ENCODE measurements at regions not wholly inside any gene's neighbourhood (a gene's known extent, or its start where the extent isn't known, plus 50 kb on each side); places are given as distances from the start of the nearest gene placed in this dataset.

- TF ChIP-seq ZNF462 (CRISPR knock-in tag; IDR thresholded peaks at IDR 0.05): no peak
- no peak for TF ChIP-seq CREB1 (CRISPR knock-in tag; IDR thresholded peaks at IDR 0.05; ENCODE audit: low read depth)
Measured at GRCh38 chr10:106302961-106303360, 861.5 kb downstream of the SORCS1 start (continued).

DNA sequence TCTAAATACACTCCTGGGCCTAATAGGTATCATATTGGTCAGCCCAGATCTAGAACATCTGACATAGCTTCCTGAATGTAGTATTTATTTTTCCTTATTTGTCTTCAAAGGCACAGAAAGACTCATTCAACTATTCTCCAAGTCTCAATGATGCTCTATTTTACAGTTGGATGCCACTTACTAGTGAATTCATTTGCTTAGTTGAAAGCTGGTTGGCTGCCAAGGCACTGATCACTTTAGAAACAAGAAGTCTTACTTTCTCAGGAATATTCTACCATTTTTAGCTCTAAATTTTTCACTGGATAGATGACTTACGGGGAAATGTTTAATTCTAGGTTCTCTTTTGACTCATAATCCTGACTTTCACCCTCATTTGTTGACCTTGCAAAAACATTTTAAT, 863.4 kb downstream of the SORCS1 start:
- H3K4me3 ChIP-seq: no peak overlapping the region
- H3K36me3 ChIP-seq (ENCODE audit: insufficient read depth): no peaks in the 10 kb centered on the region
- no peak for DNase-seq (ENCODE audit: low spot score)
- H3F3A ChIP-seq (replicated peaks; ENCODE audit: low read depth): no peaks in the 10 kb centered on the region
- H3K9me2 ChIP-seq (ENCODE audit: insufficient read depth): no peaks in the 10 kb centered on the region
- no peak for ATAC-seq
- no peak overlapping the region for H2AFZ ChIP-seq
- no peaks in the 10 kb centered on the region for H4K20me1 ChIP-seq (replicated peaks; ENCODE audit: insufficient read depth)
- no peaks in the 10 kb centered on the region for H3K4me1 ChIP-seq (ENCODE audit: insufficient read depth)
- Mint-ChIP-seq H3K9me3 (no peaks in the 10 kb centered on the region), H3K36me3 (ENCODE audit: low read depth) (no peaks in the 10 kb centered on the region), H3K27me3 (ENCODE audit: insufficient read depth, low read depth, poor library complexity) (no peaks in the 10 kb centered on the region), H3K27ac (no peak overlapping the region), H3K4me3 (no peak overlapping the region), H3K4me1 (no peaks in the 10 kb centered on the region)
- H3K4me2 ChIP-seq: no peak overlapping the region
- no peak overlapping the region for H3K27ac ChIP-seq (ENCODE audit: low read depth)
- H3K27me3 ChIP-seq (ENCODE audit: insufficient read depth): no peaks in the 10 kb centered on the region
- H3K79me2 ChIP-seq (replicated peaks; ENCODE audit: insufficient read depth): no peaks in the 10 kb centered on the region
- no peak for TF ChIP-seq ZNF462 (CRISPR knock-in tag; IDR thresholded peaks at IDR 0.05)
- no peak for TF ChIP-seq EZH2phosphoT487 (IDR thresholded peaks at IDR 0.05; ENCODE audit: unreplicated experiment)
- TF ChIP-seq POLR2AphosphoS5 (IDR thresholded peaks at IDR 0.05; ENCODE audit: low read depth): no peak
- no peak for TF ChIP-seq EZH2 (IDR thresholded peaks at IDR 0.05; ENCODE audit: low read depth, unreplicated experiment)
- no peak for TF ChIP-seq STAT1 (IDR thresholded peaks at IDR 0.05; ENCODE audit: unreplicated experiment)
- TF ChIP-seq ZNF114 (CRISPR knock-in tag; IDR thresholded peaks at IDR 0.05): no peak
- no peak for TF ChIP-seq CREB1 (CRISPR knock-in tag; IDR thresholded peaks at IDR 0.05; ENCODE audit: low read depth)
- TF ChIP-seq CTCF (conservative IDR thresholded peaks at IDR 0.05; ENCODE audit: low read depth in 2 of 2): no peak
- TF ChIP-seq ZNF331 (CRISPR knock-in tag; IDR thresholded peaks at IDR 0.05; ENCODE audit: low read depth): no peak

All from GM23338 (cell line).